DOHH2 (cell line): ENCODE measurements at regions not wholly inside any gene's neighbourhood (a gene's known extent, or its start where the extent isn't known, plus 50 kb on each side); places are given as distances from the start of the nearest gene placed in this dataset.

Experiments
- H3F3A ChIP-seq: fragments of 200-600 bp; sonication (generic), shearing (Covaris generic); 2 replicates; pipeline ENCODE4 v1.6.0; 2016; ENCODE audit warnings: antibody characterized with exemption, mild to moderate bottlenecking; ENCODE audit not compliant: control insufficient read depth, insufficient read depth
- H3K27ac ChIP-seq: fragments of 200-600 bp; sonication (generic); 2 replicates; pipeline ENCODE4 v1.5.1; 2014; ENCODE audit warnings: low read depth, mild to moderate bottlenecking, low read length, moderate library complexity
- H3K27me3 ChIP-seq: fragments of 200-600 bp; sonication (generic); 2 replicates; pipeline ENCODE4 v1.6.1; 2014; ENCODE audit warnings: mild to moderate bottlenecking, low read length, mixed read lengths; ENCODE audit not compliant: control insufficient read depth
- H3K36me3 ChIP-seq: fragments of 200-600 bp; sonication (generic); 2 replicates; pipeline ENCODE4 v1.6.1; 2014; ENCODE audit warnings: mild to moderate bottlenecking, low read length, moderate library complexity, mixed read lengths; ENCODE audit not compliant: control insufficient read depth
- H3K4me1 ChIP-seq: fragments of 200-600 bp; sonication (generic); 2 replicates; pipeline ENCODE4 v1.6.1; 2014; ENCODE audit warnings: mild to moderate bottlenecking, low read length, mixed read lengths; ENCODE audit not compliant: control insufficient read depth
- H3K4me2 ChIP-seq: fragments of 200-600 bp; sonication (generic); 2 replicates; pipeline ENCODE4 v1.6.0; 2014; ENCODE audit warnings: mild to moderate bottlenecking, low read length, moderate library complexity
- H3K4me3 ChIP-seq: fragments of 200-600 bp; sonication (generic); 2 replicates; pipeline ENCODE4 v1.5.1; 2014; ENCODE audit warnings: mild to moderate bottlenecking, low read length, mixed read lengths
- H3K79me2 ChIP-seq: fragments of 200-600 bp; sonication (generic); 2 replicates; pipeline ENCODE4 v1.6.1; 2014; ENCODE audit warnings: mild to moderate bottlenecking, low read length, mixed read lengths; ENCODE audit not compliant: control insufficient read depth
- H3K9me2 ChIP-seq: fragments of 200-600 bp; sonication (generic); replicated peaks from 2 replicates; pipeline ENCODE4 v1.6.1; 2014; ENCODE audit warnings: mild to moderate bottlenecking, low read length, mixed read lengths; ENCODE audit not compliant: control insufficient read depth
- H3K9me3 ChIP-seq: fragments of 200-600 bp; sonication (generic); 2 replicates; pipeline ENCODE4 v1.6.1; 2014; ENCODE audit warnings: antibody characterized with exemption, low read length, mixed read lengths; ENCODE audit not compliant: control insufficient read depth, insufficient read depth
- H4K20me1 ChIP-seq: fragments of 200-600 bp; sonication (generic); 2 replicates; pipeline ENCODE4 v1.6.0; 2014; ENCODE audit warnings: low read depth, mild to moderate bottlenecking, antibody characterized with exemption, low read length, moderate library complexity; ENCODE audit not compliant: control insufficient read depth, insufficient read depth
- EZH2phosphoT487 ChIP-seq: fragments of 200-600 bp; sonication (generic); IDR thresholded peaks from 2 replicates; pipeline ENCODE4 v1.6.1; 2017; ENCODE audit warnings: borderline replicate concordance, mild to moderate bottlenecking, antibody characterized with exemption, low read length, moderate library complexity, mixed read lengths
- TF ChIP-seq, protein P1 (sequence below): fragments of 200-600 bp; sonication (generic); IDR thresholded peaks from one replicate; pipeline ENCODE4 v1.5.1; 2014; ENCODE audit warnings: antibody characterized with exemption, mild to moderate bottlenecking, low read depth, low read length; ENCODE audit not compliant: poor library complexity, severe bottlenecking

DNA sequence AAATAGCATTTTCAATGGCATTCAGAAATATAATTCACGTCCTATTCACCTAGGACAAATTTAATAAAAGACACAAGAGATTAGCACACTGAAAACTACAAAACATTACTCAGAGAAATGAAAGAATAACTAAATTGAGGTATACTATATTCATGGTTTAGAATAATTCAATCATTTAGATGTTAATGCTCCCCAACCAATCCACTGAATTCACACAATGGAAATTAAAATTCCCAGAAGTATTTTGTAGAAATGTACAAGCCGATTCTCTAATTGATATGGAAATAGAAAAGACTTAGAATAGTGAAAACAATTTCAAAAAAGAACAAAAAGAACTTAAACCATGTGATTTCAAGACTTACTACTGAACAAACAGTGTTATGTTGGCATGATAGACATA, 212.2 kb downstream of the ZEB2 start:
- no peaks in the 10 kb centered on the region for H3K9me2 ChIP-seq
- H3K4me3 ChIP-seq, result no peak overlapping the region
- H4K20me1 ChIP-seq, result no peaks in the 10 kb centered on the region
- TF ChIP-seq, protein P1, sequence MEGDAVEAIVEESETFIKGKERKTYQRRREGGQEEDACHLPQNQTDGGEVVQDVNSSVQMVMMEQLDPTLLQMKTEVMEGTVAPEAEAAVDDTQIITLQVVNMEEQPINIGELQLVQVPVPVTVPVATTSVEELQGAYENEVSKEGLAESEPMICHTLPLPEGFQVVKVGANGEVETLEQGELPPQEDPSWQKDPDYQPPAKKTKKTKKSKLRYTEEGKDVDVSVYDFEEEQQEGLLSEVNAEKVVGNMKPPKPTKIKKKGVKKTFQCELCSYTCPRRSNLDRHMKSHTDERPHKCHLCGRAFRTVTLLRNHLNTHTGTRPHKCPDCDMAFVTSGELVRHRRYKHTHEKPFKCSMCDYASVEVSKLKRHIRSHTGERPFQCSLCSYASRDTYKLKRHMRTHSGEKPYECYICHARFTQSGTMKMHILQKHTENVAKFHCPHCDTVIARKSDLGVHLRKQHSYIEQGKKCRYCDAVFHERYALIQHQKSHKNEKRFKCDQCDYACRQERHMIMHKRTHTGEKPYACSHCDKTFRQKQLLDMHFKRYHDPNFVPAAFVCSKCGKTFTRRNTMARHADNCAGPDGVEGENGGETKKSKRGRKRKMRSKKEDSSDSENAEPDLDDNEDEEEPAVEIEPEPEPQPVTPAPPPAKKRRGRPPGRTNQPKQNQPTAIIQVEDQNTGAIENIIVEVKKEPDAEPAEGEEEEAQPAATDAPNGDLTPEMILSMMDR, result no peak
- TF ChIP-seq EZH2phosphoT487, result no peak
- H3F3A ChIP-seq, result no peaks in the 10 kb centered on the region
- H3K36me3 ChIP-seq, result peaks cover 6% of the 10 kb centered on the region
- peaks cover 70% of the 10 kb centered on the region for H3K79me2 ChIP-seq
- H3K9me3 ChIP-seq, result peaks cover 13% of the 10 kb centered on the region
- H3K4me2 ChIP-seq, result no peak overlapping the region
- H3K27ac ChIP-seq, result no peak overlapping the region
- H3K4me1 ChIP-seq, result no peaks in the 10 kb centered on the region
- H3K27me3 ChIP-seq, result no peaks in the 10 kb centered on the region

DNA sequence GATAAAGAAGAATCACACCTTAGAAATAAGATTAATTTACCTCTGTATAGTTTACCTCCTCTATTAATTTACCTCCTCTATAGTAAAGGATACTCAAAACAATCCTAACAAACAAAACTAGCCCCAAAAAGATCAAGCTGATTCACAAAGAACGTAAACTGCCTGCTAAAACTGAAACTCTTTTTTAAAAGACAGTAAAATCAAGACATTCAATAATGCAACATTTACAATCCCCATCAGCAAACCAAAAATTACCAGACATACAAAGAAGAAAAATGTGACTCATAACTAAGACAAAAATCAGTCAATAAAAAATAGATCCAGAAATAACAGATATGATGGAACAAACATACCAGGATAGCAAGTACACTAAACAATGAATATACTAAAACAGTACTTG, 215.7 kb downstream of the ZEB2 start:
- H3F3A ChIP-seq, result no peaks in the 10 kb centered on the region
- H3K36me3 ChIP-seq, result no peaks in the 10 kb centered on the region
- H3K9me3 ChIP-seq, result no peaks in the 10 kb centered on the region
- peaks cover 78% of the 10 kb centered on the region for H3K79me2 ChIP-seq
- no peaks in the 10 kb centered on the region for H3K4me1 ChIP-seq
- H3K4me3 ChIP-seq, result no peak overlapping the region
- no peaks in the 10 kb centered on the region for H3K9me2 ChIP-seq
- H3K27ac ChIP-seq, result no peak overlapping the region
- H3K27me3 ChIP-seq, result no peaks in the 10 kb centered on the region
- no peak overlapping the region for H3K4me2 ChIP-seq
- no peak for TF ChIP-seq EZH2phosphoT487
- TF ChIP-seq, protein P1, result no peak
- H4K20me1 ChIP-seq, result no peaks in the 10 kb centered on the region

DNA sequence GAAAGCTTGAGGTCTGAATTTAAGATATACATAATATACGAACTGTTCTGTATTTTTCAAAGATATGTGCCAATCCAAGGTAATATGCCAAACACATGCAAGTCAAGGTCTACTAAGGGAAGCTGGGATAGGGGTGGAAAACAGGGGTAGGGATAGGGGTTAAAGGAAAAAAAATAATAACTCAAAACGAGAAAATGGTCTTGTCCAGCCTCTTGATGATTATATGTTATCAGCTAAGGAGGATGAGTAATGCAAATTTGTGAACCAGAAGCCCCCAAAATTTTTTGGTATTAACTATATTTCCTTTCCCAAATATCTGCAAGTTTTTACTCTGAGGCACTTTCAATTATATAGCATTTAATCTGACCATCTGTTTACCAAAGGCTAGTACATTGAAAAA, 219.3 kb downstream of the ZEB2 start:
- TF ChIP-seq, protein P1, result no peak
- TF ChIP-seq EZH2phosphoT487, result no peak
- Histone ChIP-seq H3K36me3 (no peaks in the 10 kb centered on the region), H3K27me3 (no peaks in the 10 kb centered on the region), H3K4me3 (no peak overlapping the region), H3F3A (no peaks in the 10 kb centered on the region), H3K9me2 (no peaks in the 10 kb centered on the region), H4K20me1 (no peaks in the 10 kb centered on the region), H3K4me1 (no peaks in the 10 kb centered on the region), H3K9me3 (no peaks in the 10 kb centered on the region), H3K4me2 (no peak overlapping the region), H3K27ac (no peak overlapping the region), H3K79me2 (peaks cover 69% of the 10 kb centered on the region)

DNA sequence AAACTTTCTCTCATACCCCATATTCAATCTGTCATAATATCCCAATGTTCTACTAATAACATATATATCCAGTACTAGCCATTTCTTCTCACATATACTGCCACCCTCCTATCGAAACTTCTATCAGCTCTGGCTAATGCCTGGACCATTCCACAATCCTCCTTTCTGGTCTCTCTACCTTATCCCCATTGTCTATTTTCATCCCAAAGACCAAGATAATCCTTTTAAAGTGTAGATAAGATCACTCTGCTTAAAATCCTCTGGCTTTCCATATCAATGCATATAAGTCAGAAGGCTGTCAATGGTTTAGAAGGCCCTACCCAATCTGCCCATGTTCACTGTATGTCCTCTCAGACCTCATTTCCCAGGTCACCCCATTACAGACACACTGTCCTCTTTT, 229.6 kb downstream of the ZEB2 start:
- no peaks in the 10 kb centered on the region for H3K9me2 ChIP-seq
- TF ChIP-seq, protein P1, result no peak
- no peak for TF ChIP-seq EZH2phosphoT487

More for the DNA sequence above, 229.6 kb downstream of the ZEB2 start:
- H3K79me2 ChIP-seq, result peaks cover 39% of the 10 kb centered on the region
- H3K4me3 ChIP-seq, result no peak overlapping the region
- H3K4me1 ChIP-seq, result no peaks in the 10 kb centered on the region
- H3K27me3 ChIP-seq, result no peaks in the 10 kb centered on the region
- H3K9me3 ChIP-seq, result no peaks in the 10 kb centered on the region
- no peaks in the 10 kb centered on the region for H4K20me1 ChIP-seq
- no peaks in the 10 kb centered on the region for H3K36me3 ChIP-seq
- H3K27ac ChIP-seq, result no peak overlapping the region
- H3F3A ChIP-seq, result no peaks in the 10 kb centered on the region
- no peak overlapping the region for H3K4me2 ChIP-seq
